ENCODE measurements at regions not wholly inside any gene's neighbourhood (a gene's known extent, or its start where the extent isn't known, plus 50 kb on each side); places are given as distances from the start of the nearest gene placed in this dataset.
"Not testable (repeated sequence)": the region's sequence is repeated elsewhere in the genome, so short reads cannot be mapped to it uniquely, and the experiment has no call there.

GRCh38 chr16:29128732-29129457, 144.0 kb downstream of the LAT start:
- not testable (repeated sequence) for H3K36me3 ChIP-seq (ENCODE audit: insufficient read depth, low read length); H3K9me3 ChIP-seq (ENCODE audit: insufficient read depth, low read depth, low read length); H3K27me3 ChIP-seq (ENCODE audit: insufficient read depth, low read length, poor library complexity, severe bottlenecking); H3K9me2 ChIP-seq (replicated peaks; ENCODE audit: low read depth, low read length); H3K9ac ChIP-seq (ENCODE audit: low read depth, low read length, poor library complexity, severe bottlenecking); H3K4me3 ChIP-seq (ENCODE audit: low read length, poor library complexity, severe bottlenecking); H3F3A ChIP-seq (ENCODE audit: low read depth); H4K20me1 ChIP-seq (ENCODE audit: insufficient read depth, low read length, poor library complexity, severe bottlenecking); H3K4me1 ChIP-seq (ENCODE audit: insufficient read depth, low read length, poor library complexity, severe bottlenecking); H3K79me2 ChIP-seq (ENCODE audit: insufficient read depth, low read length); H3K4me2 ChIP-seq (ENCODE audit: low read depth, low read length, poor library complexity, severe bottlenecking); H2AFZ ChIP-seq (ENCODE audit: low read length)

- H3K9ac ChIP-seq (ENCODE audit: low read depth, low read length, poor library complexity, severe bottlenecking); H3K4me2 ChIP-seq (ENCODE audit: low read depth, low read length, poor library complexity, severe bottlenecking); H3K27me3 ChIP-seq (ENCODE audit: insufficient read depth, low read length, poor library complexity, severe bottlenecking); H3K4me1 ChIP-seq (ENCODE audit: insufficient read depth, low read length, poor library complexity, severe bottlenecking); H4K20me1 ChIP-seq (ENCODE audit: insufficient read depth, low read length, poor library complexity, severe bottlenecking); H3K4me3 ChIP-seq (ENCODE audit: low read length, poor library complexity, severe bottlenecking); H3F3A ChIP-seq (ENCODE audit: low read depth); H3K36me3 ChIP-seq (ENCODE audit: insufficient read depth, low read length); H2AFZ ChIP-seq (ENCODE audit: low read length); H3K9me3 ChIP-seq (ENCODE audit: insufficient read depth, low read depth, low read length); H3K79me2 ChIP-seq (ENCODE audit: insufficient read depth, low read length); H3K9me2 ChIP-seq (replicated peaks; ENCODE audit: low read depth, low read length): not testable (repeated sequence)
Observed at GRCh38 chr16:29127806-29128420, 143.1 kb downstream of the LAT start.

GRCh38 chr16:29126616-29127015, 141.8 kb downstream of the LAT start:
- TF ChIP-seq CTCF (conservative IDR thresholded peaks at IDR 0.05; ENCODE audit: low read length) (no peak), EZH2phosphoT487 (IDR thresholded peaks at IDR 0.05; ENCODE audit: borderline replicate concordance) (no peak)
- Histone ChIP-seq H4K20me1 (ENCODE audit: insufficient read depth, low read length, poor library complexity, severe bottlenecking) (no peaks in the 10 kb centered on the region), H3K79me2 (ENCODE audit: insufficient read depth, low read length) (no peaks in the 10 kb centered on the region), H3K4me1 (ENCODE audit: insufficient read depth, low read length, poor library complexity, severe bottlenecking) (no peaks in the 10 kb centered on the region), H3K4me3 (ENCODE audit: low read length, poor library complexity, severe bottlenecking) (no peak overlapping the region), H3K36me3 (ENCODE audit: insufficient read depth, low read length) (no peaks in the 10 kb centered on the region), H3F3A (ENCODE audit: low read depth) (no peaks in the 10 kb centered on the region), H3K9ac (ENCODE audit: low read depth, low read length, poor library complexity, severe bottlenecking) (no peak overlapping the region), H3K9me2 (replicated peaks; ENCODE audit: low read depth, low read length) (no peaks in the 10 kb centered on the region), H3K27me3 (ENCODE audit: insufficient read depth, low read length, poor library complexity, severe bottlenecking) (no peaks in the 10 kb centered on the region), H3K9me3 (ENCODE audit: insufficient read depth, low read depth, low read length) (no peaks in the 10 kb centered on the region), H2AFZ (ENCODE audit: low read length) (no peak overlapping the region), H3K4me2 (ENCODE audit: low read depth, low read length, poor library complexity, severe bottlenecking) (no peak overlapping the region)

- Histone ChIP-seq H3K9me2 (replicated peaks; ENCODE audit: low read depth, low read length) (no peaks in the 10 kb centered on the region), H3K9me3 (ENCODE audit: insufficient read depth, low read depth, low read length) (no peaks in the 10 kb centered on the region), H3F3A (ENCODE audit: low read depth) (no peaks in the 10 kb centered on the region), H3K79me2 (ENCODE audit: insufficient read depth, low read length) (no peaks in the 10 kb centered on the region), H2AFZ (ENCODE audit: low read length) (no peak overlapping the region), H3K4me2 (ENCODE audit: low read depth, low read length, poor library complexity, severe bottlenecking) (no peak overlapping the region), H3K4me1 (ENCODE audit: insufficient read depth, low read length, poor library complexity, severe bottlenecking) (no peaks in the 10 kb centered on the region), H3K4me3 (ENCODE audit: low read length, poor library complexity, severe bottlenecking) (no peak overlapping the region), H3K27me3 (ENCODE audit: insufficient read depth, low read length, poor library complexity, severe bottlenecking) (no peaks in the 10 kb centered on the region), H3K36me3 (ENCODE audit: insufficient read depth, low read length) (no peaks in the 10 kb centered on the region), H3K9ac (ENCODE audit: low read depth, low read length, poor library complexity, severe bottlenecking) (no peak overlapping the region), H4K20me1 (ENCODE audit: insufficient read depth, low read length, poor library complexity, severe bottlenecking) (no peaks in the 10 kb centered on the region)
- no peak for TF ChIP-seq CTCF (conservative IDR thresholded peaks at IDR 0.05; ENCODE audit: low read length)
- no peak for TF ChIP-seq EZH2phosphoT487 (IDR thresholded peaks at IDR 0.05; ENCODE audit: borderline replicate concordance)
Observed at GRCh38 chr16:29126057-29126494, 141.2 kb downstream of the LAT start.

All from Loucy (cell line).